HG03280 (cell line): ENCODE measurements at regions not wholly inside any gene's neighbourhood (a gene's known extent, or its start where the extent isn't known, plus 50 kb on each side); places are given as distances from the start of the nearest gene placed in this dataset.

Source experiments
- ATAC-seq: cut with Tn5 transposase; IDR thresholded peaks from one replicate; pipeline ENCODE4 v1.9.1; 2021; ENCODE audit warnings: mild to moderate bottlenecking, moderate library complexity; ENCODE audit not compliant: unreplicated experiment

- ATAC-seq: no peak
Measured at GRCh38 chr4:45985038-45985437, 138.8 kb downstream of the GABRG1 start.

GRCh38 chr4:45971108-45971507 lies 152.7 kb downstream of the GABRG1 start:
- ATAC-seq: no peak

- no peak for ATAC-seq
Measured at GRCh38 chr4:45957353-45957752, 166.5 kb downstream of the GABRG1 start.

- no peak for ATAC-seq
Measured at GRCh38 chr4:45954276-45954675, 169.6 kb downstream of the GABRG1 start.

- ATAC-seq: no peak
Measured at GRCh38 chr4:45951153-45951552, 172.7 kb downstream of the GABRG1 start.

GRCh38 chr4:45946699-45947098 lies 177.2 kb downstream of the GABRG1 start:
- no peak for ATAC-seq

- ATAC-seq: no peak
Measured at GRCh38 chr4:45944000-45944399, 179.9 kb downstream of the GABRG1 start.

- no peak for ATAC-seq
Measured at GRCh38 chr4:45939056-45939455, 184.8 kb downstream of the GABRG1 start.

- no peak for ATAC-seq
Measured at GRCh38 chr4:45931154-45931553, 192.7 kb downstream of the GABRG1 start.

GRCh38 chr4:45927641-45928040 lies 196.2 kb downstream of the GABRG1 start:
- ATAC-seq: no peak

- ATAC-seq: no peak
Measured at GRCh38 chr4:45925809-45926208, 198.0 kb downstream of the GABRG1 start.

GRCh38 chr4:45920861-45921260 lies 203.0 kb downstream of the GABRG1 start:
- no peak for ATAC-seq

GRCh38 chr4:45910511-45910910 lies 213.3 kb downstream of the GABRG1 start:
- no peak for ATAC-seq

- ATAC-seq: no peak
Measured at GRCh38 chr4:45897946-45898585, 225.8 kb downstream of the GABRG1 start.

GRCh38 chr4:45883421-45883820 lies 240.4 kb downstream of the GABRG1 start:
- no peak for ATAC-seq

- ATAC-seq: no peak
Measured at GRCh38 chr4:45876235-45876890, 247.5 kb downstream of the GABRG1 start.

- no peak for ATAC-seq
Measured at GRCh38 chr4:45869184-45869583, 254.7 kb downstream of the GABRG1 start.

GRCh38 chr4:45865781-45866180 lies 258.1 kb downstream of the GABRG1 start:
- ATAC-seq: no peak

GRCh38 chr4:45855857-45856256 lies 268.0 kb downstream of the GABRG1 start:
- no peak for ATAC-seq

GRCh38 chr4:45846016-45846415 lies 277.8 kb downstream of the GABRG1 start:
- ATAC-seq: no peak

- no peak for ATAC-seq
Measured at GRCh38 chr4:45841791-45842190, 282.1 kb downstream of the GABRG1 start.

GRCh38 chr4:45831692-45832091 lies 292.2 kb downstream of the GABRG1 start:
- ATAC-seq: no peak

- ATAC-seq: no peak
Measured at GRCh38 chr4:45803994-45804393, 319.9 kb downstream of the GABRG1 start.
